HG03354 (cell line): ENCODE measurements at regions not wholly inside any gene's neighbourhood (a gene's known extent, or its start where the extent isn't known, plus 50 kb on each side); places are given as distances from the start of the nearest gene placed in this dataset.
"Not testable (repeated sequence)": the region's sequence is repeated elsewhere in the genome, so short reads cannot be mapped to it uniquely, and the experiment has no call there.

ENCODE experiments used
- ATAC-seq: cut with Tn5 transposase; IDR thresholded peaks from one replicate; pipeline ENCODE4 v1.9.1; 2021; ENCODE audit warnings: mild to moderate bottlenecking; ENCODE audit not compliant: unreplicated experiment, poor library complexity, severe bottlenecking

- no peak for ATAC-seq
Observed at GRCh38 chr4:91973479-91974153, 330.1 kb upstream of the GRID2 start.

DNA sequence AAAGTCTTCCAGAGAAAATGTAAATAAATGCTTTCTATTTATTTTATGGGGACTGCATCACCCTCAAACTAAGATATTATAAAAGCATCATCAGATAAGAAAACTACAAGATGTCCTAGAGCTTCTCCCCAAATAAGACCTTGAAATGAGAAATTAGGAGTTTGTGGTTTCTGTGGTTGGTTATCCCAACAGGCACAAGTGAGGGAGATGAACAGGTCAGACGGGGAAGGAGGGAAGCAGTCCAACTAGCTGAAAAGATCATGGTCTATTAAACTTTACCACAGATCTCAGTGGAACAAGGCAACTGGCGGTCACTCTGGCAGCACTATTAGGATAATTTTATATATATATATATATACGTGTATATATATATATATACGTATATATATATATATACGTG, 319.3 kb upstream of the GRID2 start:
- no peak for ATAC-seq

- ATAC-seq: no peak
Observed at GRCh38 chr4:91989914-91990313, 313.9 kb upstream of the GRID2 start.

- no peak for ATAC-seq
Observed at GRCh38 chr4:91990726-91991125, 313.0 kb upstream of the GRID2 start.

GRCh38 chr4:91997045-91997444, 306.7 kb upstream of the GRID2 start:
- ATAC-seq: no peak

- ATAC-seq: no peak
Observed at GRCh38 chr4:92012899-92013867, 290.6 kb upstream of the GRID2 start.

DNA sequence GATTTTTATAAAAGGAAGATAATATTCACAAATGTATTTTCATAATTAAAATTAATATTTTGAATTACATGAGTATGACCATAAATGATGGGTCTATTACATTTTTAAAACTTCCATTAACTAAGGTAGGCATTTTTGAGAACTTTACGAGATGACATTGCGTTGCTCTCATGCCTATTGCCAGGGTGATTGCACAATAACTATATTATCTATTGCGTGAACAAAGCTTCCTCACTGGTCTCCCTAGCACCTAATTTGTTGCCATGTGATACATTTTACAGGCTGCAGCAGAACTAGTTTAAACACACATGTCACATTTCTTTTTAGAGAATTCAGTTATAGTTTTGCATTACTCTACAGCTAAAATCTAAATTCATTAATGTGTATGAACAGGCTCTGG, 289.7 kb upstream of the GRID2 start:
- no peak for ATAC-seq

DNA sequence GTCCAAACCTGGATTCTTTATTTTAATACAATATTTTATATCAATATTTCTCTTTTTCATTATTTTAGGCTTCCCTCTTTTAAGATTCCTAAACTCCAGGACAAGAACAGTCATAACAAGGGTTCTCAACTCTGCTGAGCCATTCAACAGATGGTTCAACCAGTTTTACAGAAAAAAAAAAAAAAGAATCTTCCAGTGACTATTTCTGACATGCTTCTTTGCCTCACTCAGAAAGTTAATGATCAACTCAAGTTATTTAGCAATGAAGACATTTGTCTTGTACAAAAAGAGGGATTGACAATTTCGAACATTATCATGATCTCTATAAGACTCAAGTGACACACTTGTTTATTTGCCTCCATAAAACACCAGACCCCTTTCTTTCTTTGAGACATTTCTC, 282.6 kb upstream of the GRID2 start:
- ATAC-seq: no peak

DNA sequence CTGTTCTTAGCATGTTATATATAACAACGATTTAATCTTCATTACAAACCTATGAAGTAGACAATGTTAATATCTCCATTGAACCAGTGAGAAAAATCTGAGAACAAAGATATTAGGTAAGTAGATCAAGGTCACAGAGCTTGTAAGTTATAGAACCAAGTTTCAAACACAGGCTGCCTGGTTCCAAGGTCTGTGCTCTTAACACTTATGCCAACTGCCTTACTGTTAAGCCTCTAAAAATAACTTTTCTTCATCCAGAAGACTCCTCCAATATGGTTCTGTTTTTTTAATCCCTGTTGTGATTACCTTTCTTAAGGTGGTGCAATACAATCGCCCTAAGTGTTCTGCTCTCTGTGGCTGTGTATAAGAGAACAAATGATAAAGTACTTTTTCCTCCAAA, 282.0 kb upstream of the GRID2 start:
- ATAC-seq: no peak

GRCh38 chr4:92028830-92029229, 274.9 kb upstream of the GRID2 start:
- not testable (repeated sequence) for ATAC-seq

- ATAC-seq: no peak
Observed at GRCh38 chr4:92031825-92032224, 271.9 kb upstream of the GRID2 start.

DNA sequence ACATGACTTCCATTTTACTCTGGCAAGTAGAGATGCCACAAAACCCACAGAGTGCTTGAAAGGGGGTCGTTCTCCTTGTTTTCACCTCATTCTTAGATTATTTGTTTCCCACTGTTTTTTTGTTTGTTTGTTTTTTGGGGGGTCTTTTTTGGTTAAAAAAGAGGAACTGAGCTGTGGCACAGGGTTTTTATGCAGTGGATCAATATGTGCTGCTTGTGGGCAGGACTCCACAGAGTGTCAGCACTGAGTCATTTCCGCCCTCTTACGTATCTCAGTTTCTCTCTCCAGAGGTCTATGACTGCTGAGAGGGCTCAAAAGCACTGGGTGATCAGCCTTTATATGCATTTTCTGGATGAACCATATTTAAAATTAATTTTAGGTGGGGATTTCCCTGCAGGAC, 268.1 kb upstream of the GRID2 start:
- ATAC-seq: no peak

GRCh38 chr4:92045718-92046117, 258.0 kb upstream of the GRID2 start:
- ATAC-seq: no peak

DNA sequence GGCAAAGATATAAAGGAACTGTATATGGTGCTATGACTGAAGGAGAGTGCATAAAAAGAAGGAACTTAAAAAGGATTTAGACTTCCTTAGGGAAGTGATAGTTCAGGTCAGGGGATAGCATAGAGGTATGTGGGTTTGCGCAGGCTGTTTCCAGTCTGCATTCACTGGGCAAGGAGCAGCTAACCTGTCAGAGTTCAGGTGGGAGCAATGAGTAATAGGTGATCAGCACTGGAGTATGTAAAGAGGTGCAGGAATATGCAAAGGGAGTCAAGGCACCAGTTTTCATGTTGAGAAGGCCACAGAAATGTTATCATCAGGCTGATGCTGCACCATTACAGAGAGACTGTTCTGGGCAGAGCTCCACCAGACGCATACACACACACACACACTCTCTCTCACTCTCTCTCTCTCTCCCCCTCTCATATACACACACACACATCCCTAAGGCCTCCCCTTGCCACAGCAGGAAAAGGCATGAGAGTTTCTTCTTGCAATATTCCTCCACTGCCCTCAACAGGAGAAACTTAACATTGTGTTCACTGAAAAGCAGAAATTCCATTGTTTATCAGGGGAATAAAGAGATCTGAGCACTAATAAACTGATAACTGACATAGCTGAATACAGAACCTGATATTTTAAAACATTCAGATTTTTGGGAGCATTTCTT, 256.4 kb upstream of the GRID2 start:
- ATAC-seq: no peak

DNA sequence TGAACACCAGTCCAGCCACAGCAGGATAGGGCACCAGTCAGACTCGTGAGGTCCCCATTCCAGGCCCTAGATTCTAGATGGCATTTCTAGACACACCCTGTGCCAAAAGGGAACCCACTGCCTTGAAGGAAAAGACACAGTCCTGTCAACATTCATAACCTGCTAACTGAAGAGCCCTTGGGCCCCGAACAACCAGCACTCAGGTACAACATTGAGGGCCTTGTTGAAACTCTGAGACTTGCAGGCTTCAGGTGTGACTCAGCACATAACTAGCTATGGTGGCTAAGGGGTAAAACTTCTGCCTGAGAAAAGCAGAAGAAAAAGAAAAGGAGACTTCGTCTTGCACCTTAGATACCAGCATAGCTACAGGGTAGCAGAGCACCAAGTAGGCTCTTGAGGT, 252.9 kb upstream of the GRID2 start:
- no peak for ATAC-seq

DNA sequence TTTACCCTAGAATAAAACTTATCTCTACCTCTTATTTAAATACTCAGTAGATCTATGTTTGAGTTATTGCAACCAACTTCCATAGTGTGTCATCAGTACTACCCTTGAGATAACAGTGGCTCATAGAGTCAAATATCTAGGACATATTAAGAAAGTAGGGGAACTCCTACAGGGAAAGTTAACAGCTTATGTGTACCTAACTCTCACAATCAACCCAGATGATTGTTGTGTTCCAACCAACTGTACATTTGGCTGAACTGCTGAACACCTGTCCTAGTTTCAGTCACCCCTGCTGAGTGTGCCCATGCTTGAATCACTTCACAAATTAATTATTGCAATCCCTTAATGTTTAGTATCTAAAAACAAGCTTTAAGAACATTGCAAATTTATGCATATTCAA, 244.2 kb upstream of the GRID2 start:
- ATAC-seq: no peak

DNA sequence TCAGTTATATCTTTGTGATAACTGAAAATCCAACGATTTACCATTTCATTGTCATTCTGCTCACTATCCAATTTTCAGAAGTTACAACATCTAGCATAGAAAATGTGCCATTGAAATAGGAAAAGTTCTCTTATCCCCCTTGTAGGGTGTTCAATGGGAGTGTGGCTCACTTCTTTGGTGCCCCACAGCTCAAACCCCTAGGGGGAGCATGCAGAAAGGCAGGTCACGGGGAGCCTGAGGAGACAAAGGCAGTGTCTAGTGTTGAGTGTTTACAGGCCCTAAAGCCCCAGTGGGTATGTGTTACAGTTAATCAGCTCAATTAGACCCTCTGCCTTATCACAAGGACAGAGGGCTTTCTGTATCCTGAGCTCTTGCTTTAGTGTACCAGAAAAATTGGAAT, 243.4 kb upstream of the GRID2 start:
- no peak for ATAC-seq

- ATAC-seq: no peak
Observed at GRCh38 chr4:92064574-92064973, 239.2 kb upstream of the GRID2 start.

DNA sequence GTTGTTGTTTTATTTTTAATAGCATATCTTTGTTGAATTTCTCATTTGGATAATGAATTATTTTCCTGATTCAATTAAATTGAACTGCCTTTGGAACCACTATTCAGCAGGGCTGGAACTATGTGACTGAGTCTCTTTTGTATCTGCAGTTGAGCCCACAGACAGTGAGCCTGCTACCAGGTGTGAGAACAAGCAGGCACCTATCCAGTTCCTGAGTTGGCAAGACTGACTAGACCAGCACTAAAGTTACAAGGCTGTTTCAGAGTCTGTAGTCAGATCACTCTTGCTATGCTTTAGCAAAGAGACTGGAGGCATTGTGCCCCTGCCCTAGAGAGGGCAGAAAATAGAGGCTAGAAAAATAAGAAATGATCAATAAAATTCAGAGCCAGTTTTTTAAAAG, 237.3 kb upstream of the GRID2 start:
- ATAC-seq: no peak

DNA sequence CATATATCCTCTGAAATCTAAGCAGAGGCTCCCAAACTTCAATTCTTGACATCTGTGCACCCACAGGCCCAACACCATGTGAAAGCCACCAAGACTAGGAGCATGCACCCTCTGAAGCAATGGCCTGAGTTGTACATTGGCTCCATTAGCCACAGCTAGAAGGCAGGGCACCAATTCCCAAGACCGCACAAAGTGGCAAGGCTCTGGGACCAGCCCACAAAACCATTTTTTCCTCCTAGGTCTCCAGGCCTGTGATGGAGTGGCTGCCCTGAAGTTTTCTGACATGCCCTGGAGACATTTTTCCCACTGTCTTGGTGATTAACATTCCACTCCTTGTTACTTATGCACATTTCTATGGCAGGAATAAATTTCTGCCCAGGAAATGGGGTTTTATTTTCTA, 232.2 kb upstream of the GRID2 start:
- ATAC-seq: no peak

DNA sequence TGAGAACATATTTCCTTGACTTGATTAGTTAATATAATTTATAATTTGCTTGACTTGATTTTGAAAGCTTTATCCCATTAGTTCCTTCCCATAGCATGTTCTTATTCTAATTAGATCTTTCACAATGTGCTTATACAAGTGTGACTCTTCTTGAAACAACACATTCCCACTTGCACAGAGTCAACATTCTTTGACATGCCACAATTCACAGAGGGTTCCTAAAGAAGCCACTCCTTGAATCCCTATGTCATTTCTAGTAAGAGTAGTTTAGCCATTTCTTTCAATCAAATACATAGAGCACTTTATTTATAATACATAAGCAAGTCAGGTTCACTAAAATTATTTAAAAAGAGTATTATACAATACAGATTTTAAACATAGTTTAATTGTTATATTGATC, 228.9 kb upstream of the GRID2 start:
- no peak for ATAC-seq
